ENCODE measurements at regions not wholly inside any gene's neighbourhood (a gene's known extent, or its start where the extent isn't known, plus 50 kb on each side); places are given as distances from the start of the nearest gene placed in this dataset.

GRCh38 chr2:71277536-71278103 lies 50.7 kb upstream of the PAIP2B start:
- H3K36me3 Mint-ChIP-seq (ENCODE audit: insufficient read depth), result no peaks in the 10 kb centered on the region
- H3K27ac Mint-ChIP-seq (ENCODE audit: low read depth), result no peak overlapping the region
- H3K27me3 Mint-ChIP-seq, result peaks cover 93% of the 10 kb centered on the region
- peaks cover 11% of the 10 kb centered on the region for H3K4me1 Mint-ChIP-seq
- ATAC-seq (replicated peaks; ENCODE audit: extremely low read depth, poor library complexity, severe bottlenecking), result no peak
- no peak for DNase-seq (ENCODE audit: low spot score in 2 of 2)
- H3K9me3 Mint-ChIP-seq, result no peaks in the 10 kb centered on the region
- H3K4me3 Mint-ChIP-seq, result peak overlapping the region; percentile 51

GRCh38 chr2:71277147-71277475 lies 50.2 kb upstream of the PAIP2B start:
- no peaks in the 10 kb centered on the region for H3K9me3 Mint-ChIP-seq
- H3K4me3 Mint-ChIP-seq, result peak overlapping the region; percentile 51
- H3K27me3 Mint-ChIP-seq, result peaks cover 93% of the 10 kb centered on the region

GRCh38 chr2:71276311-71277146 lies 49.6 kb upstream of the PAIP2B start:
- peaks cover 93% of the 10 kb centered on the region for H3K27me3 Mint-ChIP-seq
- H3K4me3 Mint-ChIP-seq, result peak overlapping the region; percentile 51
- peak; percentile 53 to 65 for DNase-seq (ENCODE audit: low spot score in 2 of 2)
- ATAC-seq (replicated peaks; ENCODE audit: extremely low read depth, poor library complexity, severe bottlenecking), result peak; percentile 86
- peaks cover 11% of the 10 kb centered on the region for H3K4me1 Mint-ChIP-seq
- H3K27ac Mint-ChIP-seq (ENCODE audit: low read depth), result no peak overlapping the region
- no peaks in the 10 kb centered on the region for H3K9me3 Mint-ChIP-seq
- no peaks in the 10 kb centered on the region for H3K36me3 Mint-ChIP-seq (ENCODE audit: insufficient read depth)

More at GRCh38 chr2:71277147-71277475, 50.2 kb upstream of the PAIP2B start:
- H3K4me1 Mint-ChIP-seq, result peaks cover 11% of the 10 kb centered on the region
- no peak for ATAC-seq (replicated peaks; ENCODE audit: extremely low read depth, poor library complexity, severe bottlenecking)
- H3K27ac Mint-ChIP-seq (ENCODE audit: low read depth), result no peak overlapping the region
- DNase-seq (ENCODE audit: low spot score in 2 of 2), result no peak
- no peaks in the 10 kb centered on the region for H3K36me3 Mint-ChIP-seq (ENCODE audit: insufficient read depth)
